Gastroesophageal sphincter (tissue), 2 donors: ENCODE measurements at regions not wholly inside any gene's neighbourhood (a gene's known extent, or its start where the extent isn't known, plus 50 kb on each side); places are given as distances from the start of the nearest gene placed in this dataset.

ENCODE experiments used
- EP300 ChIP-seq: sonication (generic); formaldehyde crosslinking; IDR thresholded peaks from one replicate; pipeline ENCODE4 v1.6.1; 2017; ENCODE audit warnings: antibody characterized with exemption, mild to moderate bottlenecking
- POLR2A ChIP-seq, 2 donors: fragments of 450-650 bp; IDR thresholded peaks; one replicate each; pipeline ENCODE4 v1.6.1; 2017; ENCODE audit warnings: antibody characterized with exemption in 2 of 2, mild to moderate bottlenecking in 2 of 2, moderate library complexity in 1 of 2

GRCh38 chr6:90411292-90411781 is 114.7 kb upstream of the BACH2 start:
- no peak for TF ChIP-seq EP300
- no peak for TF ChIP-seq POLR2A (IDR thresholded peaks at IDR 0.05)
